Tibial nerve (tissue), 4 donors: ENCODE measurements at regions not wholly inside any gene's neighbourhood (a gene's known extent, or its start where the extent isn't known, plus 50 kb on each side); places are given as distances from the start of the nearest gene placed in this dataset.

Experiments
- EP300 ChIP-seq, 2 donors: sonication (generic); formaldehyde crosslinking; IDR thresholded peaks; one replicate each; pipeline ENCODE4 v1.6.1; 2017; ENCODE audit warnings: antibody characterized with exemption in 2 of 2, mild to moderate bottlenecking in 1 of 2
- POLR2A ChIP-seq, 2 donors: fragments of 450-650 bp; IDR thresholded peaks; one replicate each; pipeline ENCODE4 v1.6.1; 2017; ENCODE audit warnings: antibody characterized with exemption in 2 of 2, mild to moderate bottlenecking in 2 of 2, moderate library complexity in 2 of 2
- TF ChIP-seq, protein P1 (sequence below), 5 experiments: fragments of 200-600 bp in 3 of 5; fragments of 450-650 bp in 2 of 5; sonication (generic) in 3 of 5; IDR thresholded peaks; one replicate each; pipeline ENCODE4 v1.5.1; 2016 to 2019; ENCODE audit warnings: antibody characterized with exemption in 5 of 5, mild to moderate bottlenecking in 3 of 5, moderate library complexity in 2 of 5

DNA sequence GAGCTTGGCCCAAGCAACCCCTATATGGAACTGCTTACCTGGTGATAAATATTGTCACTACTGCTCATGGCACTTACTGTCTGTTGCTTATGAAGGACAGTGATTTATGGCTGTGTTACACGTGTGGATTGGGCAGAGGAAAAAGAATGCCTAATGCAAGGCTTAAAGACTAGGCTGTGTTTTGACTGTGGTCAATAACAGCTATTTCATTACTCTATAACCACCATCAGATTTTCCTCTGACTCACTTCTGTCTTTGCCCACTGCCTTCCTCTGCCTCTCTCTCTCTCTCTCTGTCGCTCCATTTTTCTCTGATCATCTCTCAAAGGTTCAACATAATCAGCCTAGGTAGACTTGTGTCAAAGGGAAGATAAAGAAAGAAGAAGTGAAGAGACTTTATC lies 96.2 kb downstream of the TLR4 start:
- TF ChIP-seq POLR2A (IDR thresholded peaks at IDR 0.05) (no peak), EP300 (IDR thresholded peaks at IDR 0.05) (no peak)
- TF ChIP-seq, protein P1, sequence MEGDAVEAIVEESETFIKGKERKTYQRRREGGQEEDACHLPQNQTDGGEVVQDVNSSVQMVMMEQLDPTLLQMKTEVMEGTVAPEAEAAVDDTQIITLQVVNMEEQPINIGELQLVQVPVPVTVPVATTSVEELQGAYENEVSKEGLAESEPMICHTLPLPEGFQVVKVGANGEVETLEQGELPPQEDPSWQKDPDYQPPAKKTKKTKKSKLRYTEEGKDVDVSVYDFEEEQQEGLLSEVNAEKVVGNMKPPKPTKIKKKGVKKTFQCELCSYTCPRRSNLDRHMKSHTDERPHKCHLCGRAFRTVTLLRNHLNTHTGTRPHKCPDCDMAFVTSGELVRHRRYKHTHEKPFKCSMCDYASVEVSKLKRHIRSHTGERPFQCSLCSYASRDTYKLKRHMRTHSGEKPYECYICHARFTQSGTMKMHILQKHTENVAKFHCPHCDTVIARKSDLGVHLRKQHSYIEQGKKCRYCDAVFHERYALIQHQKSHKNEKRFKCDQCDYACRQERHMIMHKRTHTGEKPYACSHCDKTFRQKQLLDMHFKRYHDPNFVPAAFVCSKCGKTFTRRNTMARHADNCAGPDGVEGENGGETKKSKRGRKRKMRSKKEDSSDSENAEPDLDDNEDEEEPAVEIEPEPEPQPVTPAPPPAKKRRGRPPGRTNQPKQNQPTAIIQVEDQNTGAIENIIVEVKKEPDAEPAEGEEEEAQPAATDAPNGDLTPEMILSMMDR (IDR thresholded peaks at IDR 0.05) = no peak
